IPS-20b (cell line): ENCODE measurements at regions not wholly inside any gene's neighbourhood (a gene's known extent, or its start where the extent isn't known, plus 50 kb on each side); places are given as distances from the start of the nearest gene placed in this dataset.

ENCODE experiments used
- H3K27ac ChIP-seq: one replicate; pipeline ENCODE4 v1.5.1; 2013; ENCODE audit warnings: low read length
- H3K27me3 ChIP-seq: 2 replicates; pipeline ENCODE4 v1.6.1; 2013; ENCODE audit warnings: mild to moderate bottlenecking, low read length, inconsistent platforms; ENCODE audit not compliant: insufficient read depth
- H3K36me3 ChIP-seq: 2 replicates; pipeline ENCODE4 v1.6.1; 2013; ENCODE audit warnings: low read depth, mild to moderate bottlenecking, inconsistent platforms, low read length, moderate library complexity; ENCODE audit not compliant: insufficient read depth
- H3K4me1 ChIP-seq: 2 replicates; pipeline ENCODE4 v1.6.1; 2013; ENCODE audit warnings: mild to moderate bottlenecking, control low read depth, inconsistent platforms, low read length, moderate library complexity; ENCODE audit not compliant: insufficient read depth
- H3K4me3 ChIP-seq: 2 replicates; pipeline ENCODE4 v1.5.1; 2013; ENCODE audit warnings: mild to moderate bottlenecking, low read length, inconsistent platforms
- H3K9ac ChIP-seq: 2 replicates; pipeline ENCODE4 v1.6.1; 2013; ENCODE audit warnings: low read depth, mild to moderate bottlenecking, inconsistent platforms, low read length, moderate library complexity
- H3K9me3 ChIP-seq: 2 replicates; pipeline ENCODE4 v1.6.1; 2013; ENCODE audit warnings: mild to moderate bottlenecking, low read depth, low read length, inconsistent platforms; ENCODE audit not compliant: insufficient read depth

DNA sequence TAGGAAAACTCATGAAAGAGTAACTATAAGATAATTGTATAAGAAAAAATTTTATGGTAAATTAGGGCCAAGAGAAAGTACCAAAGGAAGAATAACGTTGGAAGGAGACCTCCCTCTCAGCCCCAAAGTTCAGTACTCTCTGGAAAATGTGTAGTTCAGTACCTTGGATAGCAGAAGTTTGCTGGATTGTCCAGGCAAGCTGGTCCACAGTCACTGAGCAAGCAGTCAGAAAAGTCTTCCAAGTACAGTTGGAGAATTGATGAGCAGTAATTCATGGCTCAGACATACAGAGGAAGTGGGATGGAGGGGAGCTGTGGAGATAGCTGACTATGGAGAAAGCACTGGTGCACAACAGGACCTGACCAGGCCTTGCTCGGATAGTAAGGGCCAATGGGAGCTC, 598.2 kb upstream of the NDST4 start:
- Histone ChIP-seq H3K36me3 (no peaks in the 10 kb centered on the region), H3K27ac (no peak overlapping the region), H3K4me3 (no peak overlapping the region), H3K9ac (no peak overlapping the region), H3K4me1 (no peaks in the 10 kb centered on the region), H3K27me3 (no peaks in the 10 kb centered on the region), H3K9me3 (no peaks in the 10 kb centered on the region)

DNA sequence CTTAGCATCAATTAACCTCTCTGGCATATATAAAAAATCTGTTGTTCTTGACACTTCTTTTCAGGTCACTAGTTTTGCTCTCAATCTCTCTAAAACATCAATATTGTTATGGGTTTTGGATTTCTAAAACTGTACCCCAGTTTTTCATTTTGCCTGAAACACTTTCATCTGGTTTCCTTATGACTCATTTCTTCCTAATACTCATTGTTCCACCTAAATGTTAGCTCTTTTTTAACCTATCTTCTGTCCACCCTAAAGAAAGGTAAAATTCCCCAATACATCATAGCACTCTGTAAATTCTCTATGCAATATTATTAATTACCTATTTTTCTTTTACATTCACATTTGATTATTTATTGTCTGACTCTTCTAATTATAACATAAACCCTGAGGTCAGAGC, 575.5 kb upstream of the NDST4 start:
- Histone ChIP-seq H3K9me3 (no peaks in the 10 kb centered on the region), H3K36me3 (no peaks in the 10 kb centered on the region), H3K4me1 (no peaks in the 10 kb centered on the region), H3K27ac (no peak overlapping the region), H3K9ac (no peak overlapping the region), H3K4me3 (no peak overlapping the region), H3K27me3 (no peaks in the 10 kb centered on the region)

DNA sequence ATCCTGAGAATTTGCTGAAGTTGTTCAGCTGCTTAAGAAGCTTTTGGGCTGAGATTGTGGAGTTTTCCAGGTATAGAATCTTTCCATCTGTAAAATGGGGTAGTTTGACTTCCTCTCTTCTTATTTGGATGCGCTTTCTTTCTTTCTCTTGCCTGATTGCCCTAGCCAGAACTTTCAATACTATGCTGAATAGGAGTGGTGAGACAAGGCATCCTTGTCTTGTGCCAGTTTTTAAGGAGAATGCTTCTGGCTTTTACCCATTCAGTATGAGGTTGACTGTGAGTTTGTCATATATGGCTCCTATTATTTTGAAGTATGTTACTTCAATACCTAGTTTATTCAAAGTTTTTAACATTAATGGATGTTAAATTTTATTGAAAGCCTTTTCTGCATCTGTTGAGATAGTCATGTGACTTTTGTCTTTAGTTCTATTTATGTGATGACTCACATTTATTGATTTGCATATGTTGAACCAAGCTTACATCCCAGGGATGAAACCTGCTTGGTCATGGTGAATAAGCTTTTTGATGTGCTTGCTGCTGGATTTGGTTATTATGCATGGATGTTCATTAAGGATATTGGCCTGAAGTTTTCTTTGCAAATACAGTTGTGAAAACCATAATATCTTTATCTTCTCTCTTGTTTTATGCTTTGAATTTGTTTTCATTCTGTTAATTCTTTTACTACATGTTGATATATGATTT, 573.8 kb upstream of the NDST4 start:
- Histone ChIP-seq H3K4me1 (no peaks in the 10 kb centered on the region), H3K9ac (no peak overlapping the region), H3K27ac (no peak overlapping the region), H3K9me3 (no peaks in the 10 kb centered on the region), H3K4me3 (no peak overlapping the region), H3K36me3 (no peaks in the 10 kb centered on the region), H3K27me3 (no peaks in the 10 kb centered on the region)

DNA sequence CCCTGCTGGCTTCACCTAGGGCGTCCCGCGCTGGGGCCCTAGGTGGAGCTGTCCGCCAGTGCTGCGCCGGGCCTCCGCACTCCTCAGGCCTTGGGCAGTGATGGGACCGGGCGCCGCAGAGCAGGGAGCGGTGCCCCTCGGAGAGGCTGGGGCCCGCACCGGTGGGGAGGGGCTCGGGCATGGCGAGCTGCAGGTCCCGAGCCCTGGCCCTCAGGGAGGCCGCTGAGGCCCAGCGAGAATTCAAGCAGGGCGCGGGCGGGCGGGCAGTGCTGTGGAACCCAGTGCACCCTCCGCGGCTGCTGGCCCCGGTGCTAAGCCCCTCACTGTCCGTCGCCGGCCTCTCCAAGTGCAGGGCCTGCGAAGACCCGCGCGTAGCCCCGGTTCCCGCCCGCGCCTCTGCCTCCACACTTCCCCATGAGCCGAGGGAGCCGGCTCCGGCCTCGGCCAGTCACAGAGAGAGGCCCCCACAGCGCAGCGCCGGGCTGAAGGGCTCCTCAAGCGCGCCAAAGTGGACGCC, 565.1 kb upstream of the NDST4 start:
- Histone ChIP-seq H3K27me3 (no peaks in the 10 kb centered on the region), H3K36me3 (no peaks in the 10 kb centered on the region), H3K4me3 (no peak overlapping the region), H3K9ac (no peak overlapping the region), H3K27ac (no peak overlapping the region), H3K4me1 (no peaks in the 10 kb centered on the region), H3K9me3 (no peaks in the 10 kb centered on the region)

DNA sequence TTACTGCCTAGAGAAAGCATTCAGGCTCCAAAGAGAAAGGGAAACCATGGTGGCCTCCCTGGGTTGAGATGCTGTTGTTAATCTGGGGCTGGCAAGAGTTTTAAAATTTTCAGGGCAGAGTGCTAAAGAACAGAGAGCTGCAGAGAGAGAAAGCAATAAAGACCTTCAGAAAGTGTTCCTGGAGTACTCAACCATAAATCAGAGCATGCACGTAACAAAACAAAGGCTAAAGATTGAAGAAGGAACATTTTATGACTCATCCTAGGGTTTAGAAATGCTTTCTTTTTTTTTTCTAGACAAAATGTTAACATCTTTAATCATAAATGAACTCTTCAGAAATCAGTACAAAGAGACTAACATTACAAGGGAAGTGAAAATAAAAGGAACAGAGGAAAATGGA, 562.3 kb upstream of the NDST4 start:
- Histone ChIP-seq H3K36me3 (no peaks in the 10 kb centered on the region), H3K4me3 (no peak overlapping the region)

DNA sequence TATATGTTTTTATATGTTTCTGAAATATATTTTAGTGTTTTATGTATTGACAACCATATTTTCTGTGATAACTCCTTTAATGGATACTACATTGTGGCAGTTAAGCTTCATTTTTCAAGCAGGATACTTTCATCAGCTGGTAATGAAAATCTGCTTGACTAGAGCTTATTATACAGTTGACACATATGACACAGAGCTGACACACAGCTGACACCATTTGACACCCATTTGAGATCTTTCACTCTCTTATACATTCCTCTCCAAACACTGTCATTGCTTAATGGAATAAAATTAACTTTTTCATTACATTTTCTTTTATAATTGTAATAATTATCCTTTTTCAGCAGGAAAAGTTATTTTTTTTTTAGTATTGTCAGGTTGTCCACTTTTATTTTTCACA, 561.1 kb upstream of the NDST4 start:
- Histone ChIP-seq H3K4me3 (no peak overlapping the region), H3K9ac (no peak overlapping the region), H3K27me3 (no peaks in the 10 kb centered on the region), H3K27ac (no peak overlapping the region), H3K36me3 (no peaks in the 10 kb centered on the region), H3K9me3 (no peaks in the 10 kb centered on the region), H3K4me1 (no peaks in the 10 kb centered on the region)

More for the DNA sequence above, 562.3 kb upstream of the NDST4 start:
- Histone ChIP-seq H3K27me3 (no peaks in the 10 kb centered on the region), H3K27ac (no peak overlapping the region), H3K9ac (no peak overlapping the region), H3K4me1 (no peaks in the 10 kb centered on the region), H3K9me3 (no peaks in the 10 kb centered on the region)

DNA sequence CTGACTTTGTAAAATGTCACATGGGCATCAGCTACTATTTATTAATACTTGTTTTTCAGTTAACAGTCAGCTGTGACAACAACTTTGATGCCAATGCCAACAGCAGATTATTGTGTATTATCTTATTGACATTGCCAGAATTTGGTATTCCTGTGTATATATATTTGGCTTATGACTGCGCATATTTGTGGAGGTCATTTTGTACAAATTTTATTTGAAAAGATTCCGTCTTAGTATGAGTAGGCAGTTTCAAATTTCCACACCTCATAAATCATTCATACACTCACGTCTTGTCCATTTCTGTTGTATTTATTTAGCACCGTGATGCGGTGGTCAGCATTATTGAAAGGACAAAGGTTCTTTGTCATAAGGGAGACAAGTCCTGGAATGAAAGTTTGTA, 558.2 kb upstream of the NDST4 start:
- Histone ChIP-seq H3K4me1 (no peaks in the 10 kb centered on the region), H3K27ac (no peak overlapping the region), H3K9ac (no peak overlapping the region), H3K27me3 (no peaks in the 10 kb centered on the region), H3K4me3 (no peak overlapping the region), H3K36me3 (no peaks in the 10 kb centered on the region), H3K9me3 (no peaks in the 10 kb centered on the region)

DNA sequence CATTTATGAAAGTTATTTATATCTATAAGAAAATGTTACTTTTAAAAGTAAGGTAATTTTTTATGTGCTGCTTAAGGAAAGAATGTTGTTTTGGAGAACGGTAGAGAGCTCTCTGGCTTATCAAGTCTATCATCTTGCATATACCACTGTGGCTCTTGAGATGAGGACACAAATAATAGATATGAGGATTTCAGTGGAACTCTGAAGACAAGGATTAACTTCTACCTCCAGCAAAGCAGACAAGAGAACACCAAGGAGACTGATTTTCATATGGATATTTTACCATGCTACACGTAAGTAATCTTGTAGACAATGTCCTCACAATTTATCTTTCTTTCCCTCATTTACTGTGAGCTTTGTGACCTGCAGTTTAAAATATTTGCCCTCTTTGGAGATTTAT, 557.5 kb upstream of the NDST4 start:
- Histone ChIP-seq H3K27me3 (no peaks in the 10 kb centered on the region), H3K36me3 (no peaks in the 10 kb centered on the region), H3K4me3 (no peak overlapping the region), H3K4me1 (no peaks in the 10 kb centered on the region), H3K9ac (no peak overlapping the region), H3K27ac (no peak overlapping the region), H3K9me3 (no peaks in the 10 kb centered on the region)

DNA sequence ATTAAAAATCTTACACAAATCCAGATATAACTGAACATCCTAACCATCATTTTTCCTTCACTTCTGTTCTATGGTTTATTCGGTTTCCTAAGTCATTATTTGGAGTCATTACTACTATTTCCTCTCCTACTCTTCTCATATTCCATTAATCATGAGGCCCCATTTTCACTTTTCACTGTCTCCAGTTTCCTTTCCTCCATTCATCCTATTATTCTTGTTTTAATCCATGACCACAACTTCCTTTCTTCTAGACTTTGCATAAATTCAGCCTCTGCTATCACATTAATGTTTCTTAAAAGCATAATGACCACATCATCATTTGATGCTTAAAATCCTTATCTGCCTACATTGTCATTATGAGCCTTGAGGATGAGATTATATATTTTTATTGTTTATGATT, 555.0 kb upstream of the NDST4 start:
- Histone ChIP-seq H3K27ac (no peak overlapping the region), H3K9me3 (no peaks in the 10 kb centered on the region), H3K4me3 (no peak overlapping the region), H3K36me3 (no peaks in the 10 kb centered on the region), H3K27me3 (no peaks in the 10 kb centered on the region), H3K9ac (no peak overlapping the region), H3K4me1 (no peaks in the 10 kb centered on the region)

DNA sequence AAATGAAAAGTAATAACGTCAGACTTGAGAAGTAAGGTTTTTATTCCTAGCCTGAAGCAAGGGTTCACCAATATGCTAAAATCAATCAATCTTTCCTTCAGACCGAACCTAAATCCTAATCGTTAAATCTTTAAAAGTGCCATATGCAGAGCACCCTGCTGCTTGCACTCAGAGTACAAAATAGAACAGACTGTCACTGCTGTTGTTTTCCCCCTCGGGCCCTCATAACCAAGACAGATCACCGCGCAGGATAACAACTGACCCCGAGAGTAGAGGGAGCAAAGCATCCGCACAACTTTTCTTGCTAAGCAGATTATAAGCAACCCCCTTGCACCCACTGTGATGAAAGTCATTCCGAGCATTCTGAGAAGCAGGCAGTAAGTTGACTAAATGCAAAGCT, 550.9 kb upstream of the NDST4 start:
- Histone ChIP-seq H3K36me3 (no peaks in the 10 kb centered on the region), H3K27ac (no peak overlapping the region), H3K4me3 (no peak overlapping the region), H3K4me1 (no peaks in the 10 kb centered on the region), H3K9me3 (no peaks in the 10 kb centered on the region), H3K27me3 (no peaks in the 10 kb centered on the region), H3K9ac (no peak overlapping the region)

DNA sequence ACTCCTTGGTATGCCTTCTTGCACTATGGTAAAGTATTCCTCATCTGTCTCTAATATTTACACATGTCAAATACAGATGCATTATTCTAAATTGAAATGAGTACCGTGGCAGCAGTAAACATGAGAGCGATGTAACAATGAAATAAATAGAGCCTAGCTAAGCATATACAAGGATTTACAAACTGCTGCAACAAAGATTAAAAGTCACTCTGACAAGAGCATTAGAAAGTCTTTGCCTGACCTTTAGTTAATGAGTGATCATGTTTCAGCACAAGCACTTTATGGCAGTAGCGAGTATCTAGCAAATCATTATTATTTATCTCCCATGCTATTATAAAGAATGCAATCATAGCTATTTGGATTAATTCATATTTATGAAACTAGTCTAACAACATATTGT, 547.0 kb upstream of the NDST4 start:
- Histone ChIP-seq H3K4me1 (no peaks in the 10 kb centered on the region), H3K36me3 (no peaks in the 10 kb centered on the region), H3K9me3 (no peaks in the 10 kb centered on the region), H3K4me3 (no peak overlapping the region), H3K9ac (no peak overlapping the region), H3K27me3 (no peaks in the 10 kb centered on the region), H3K27ac (no peak overlapping the region)

DNA sequence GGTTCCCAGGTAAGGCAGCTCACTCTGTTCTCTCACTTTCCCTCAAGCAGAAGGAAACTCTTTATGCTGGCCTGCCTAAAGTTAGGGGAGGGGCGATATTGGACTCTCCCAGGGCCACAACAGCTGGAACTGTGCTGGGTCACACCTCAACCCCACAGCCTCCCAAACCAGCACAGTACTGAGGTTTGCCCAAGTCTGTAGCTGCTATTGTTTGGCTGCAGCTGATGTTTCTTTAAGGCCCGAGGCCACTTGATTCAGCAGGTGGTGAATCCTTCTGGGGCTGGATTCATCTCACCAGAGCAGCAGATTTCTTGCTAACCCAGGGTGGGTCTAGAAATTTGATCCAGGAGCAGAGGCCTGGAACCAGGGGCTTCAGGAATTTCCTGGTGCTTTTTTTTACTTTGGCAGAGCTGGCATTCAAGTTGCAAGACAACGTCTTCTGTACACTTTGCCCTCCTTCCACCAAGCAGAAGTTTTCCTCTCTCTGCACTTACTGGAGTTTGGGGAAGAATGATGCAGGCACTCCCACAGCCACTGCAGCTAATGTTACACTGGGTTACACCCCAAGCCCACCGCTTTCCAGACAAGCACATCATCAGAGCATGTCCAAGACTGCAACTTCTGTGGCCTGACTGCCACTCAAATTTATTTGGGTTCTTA, 544.7 kb upstream of the NDST4 start:
- Histone ChIP-seq H3K4me3 (no peak overlapping the region), H3K27me3 (no peaks in the 10 kb centered on the region), H3K4me1 (no peaks in the 10 kb centered on the region), H3K36me3 (no peaks in the 10 kb centered on the region), H3K27ac (no peak overlapping the region), H3K9me3 (no peaks in the 10 kb centered on the region), H3K9ac (no peak overlapping the region)
